AG10803 (cell line): ENCODE measurements at regions not wholly inside any gene's neighbourhood (a gene's known extent, or its start where the extent isn't known, plus 50 kb on each side); places are given as distances from the start of the nearest gene placed in this dataset.

Experiments used
- DNase-seq: peaks from one replicate; pipeline ENCODE4 v3.0.0; 2010; ENCODE audit warnings: low read depth
- H3K4me3 ChIP-seq: 2 replicates; pipeline ENCODE4 v1.5.1; 2011; ENCODE audit warnings: mild to moderate bottlenecking, low read length, control low read depth
- CTCF ChIP-seq: conservative IDR thresholded peaks from 2 replicates; pipeline ENCODE4 v1.5.1; 2011; ENCODE audit warnings: mild to moderate bottlenecking, low read length, control low read depth, inconsistent platforms

GRCh38 chr3:170711786-170712185 is 125.9 kb upstream of the SLC7A14 start:
- H3K4me3 ChIP-seq = no peak overlapping the region
- no peak for DNase-seq
- TF ChIP-seq CTCF = no peak

- peak; percentile 97 for DNase-seq
- no peak for TF ChIP-seq CTCF
- no peak overlapping the region for H3K4me3 ChIP-seq
Measured at GRCh38 chr3:170709046-170709445, 123.2 kb upstream of the SLC7A14 start.

- no peak for DNase-seq
Measured at GRCh38 chr3:170707899-170708298, 122.0 kb upstream of the SLC7A14 start.

GRCh38 chr3:170705131-170705530 is 119.3 kb upstream of the SLC7A14 start:
- H3K4me3 ChIP-seq = no peak overlapping the region
- no peak for DNase-seq
- no peak for TF ChIP-seq CTCF

More at GRCh38 chr3:170707899-170708298, 122.0 kb upstream of the SLC7A14 start:
- TF ChIP-seq CTCF = no peak
- H3K4me3 ChIP-seq = no peak overlapping the region

GRCh38 chr3:170703121-170703588 is 117.3 kb upstream of the SLC7A14 start:
- no peak overlapping the region for H3K4me3 ChIP-seq
- no peak for TF ChIP-seq CTCF
- DNase-seq = peak; percentile 89

GRCh38 chr3:170701696-170702678 is 116.1 kb upstream of the SLC7A14 start:
- no peak for DNase-seq
- TF ChIP-seq CTCF = no peak
- H3K4me3 ChIP-seq = no peak overlapping the region

GRCh38 chr3:170700054-170700404 is 114.2 kb upstream of the SLC7A14 start:
- DNase-seq = no peak
- no peak overlapping the region for H3K4me3 ChIP-seq
- TF ChIP-seq CTCF = no peak
